ENCODE measurements at regions not wholly inside any gene's neighbourhood (a gene's known extent, or its start where the extent isn't known, plus 50 kb on each side); places are given as distances from the start of the nearest gene placed in this dataset.
"Not testable (repeated sequence)": the region's sequence is repeated elsewhere in the genome, so short reads cannot be mapped to it uniquely, and the experiment has no call there.

- H3K36me3 ChIP-seq (ENCODE audit: insufficient read depth, low read length); H3K27ac ChIP-seq (ENCODE audit: low read depth, low read length); H3K4me1 ChIP-seq (ENCODE audit: insufficient read depth, low read length); H3K27me3 ChIP-seq (ENCODE audit: insufficient read depth, low read length); H3K9me3 ChIP-seq (ENCODE audit: insufficient read depth, low read depth, low read length); H3K9ac ChIP-seq (ENCODE audit: low read depth, low read length); H3K4me3 ChIP-seq (ENCODE audit: low read length): not testable (repeated sequence)
- 87% methylated on average over 2 of the region's 2 CpGs for WGBS
Observed at GRCh38 chr6:167753281-167753680, 73.4 kb upstream of the AFDN start.

DNA sequence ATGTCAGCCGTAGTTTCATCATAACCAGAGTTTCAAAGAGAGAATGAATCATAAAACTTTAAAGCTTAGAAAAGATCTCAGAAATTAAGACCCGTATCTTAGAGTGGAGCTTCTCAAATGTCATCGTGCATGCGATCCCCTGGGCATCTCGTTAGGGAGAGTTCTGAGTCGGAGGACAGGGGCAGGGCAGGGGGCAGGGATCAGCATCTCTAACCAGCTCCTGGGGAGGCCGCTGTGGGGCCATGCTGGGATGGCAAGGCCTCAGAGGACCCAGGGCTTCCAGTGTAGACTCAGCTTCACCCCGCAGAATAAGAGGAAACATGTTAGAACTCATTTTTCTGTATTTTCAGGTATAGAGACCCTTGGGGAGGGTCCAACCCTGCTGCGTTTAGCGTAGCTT lies 72.0 kb upstream of the AFDN start:
- no peak overlapping the region for H3K4me3 ChIP-seq (ENCODE audit: low read length)
- H3K27ac ChIP-seq (ENCODE audit: low read depth, low read length), result no peak overlapping the region
- H3K9me3 ChIP-seq (ENCODE audit: insufficient read depth, low read depth, low read length), result no peaks in the 10 kb centered on the region
- H3K4me1 ChIP-seq (ENCODE audit: insufficient read depth, low read length), result 0 out of 2 replicates have a peak, but pooled peaks cover 3% of the 10 kb centered on the region
- H3K27me3 ChIP-seq (ENCODE audit: insufficient read depth, low read length), result no peaks in the 10 kb centered on the region
- no peak overlapping the region for H3K9ac ChIP-seq (ENCODE audit: low read depth, low read length)
- WGBS, result 93% methylated on average over 10 of the region's 10 CpGs
- H3K36me3 ChIP-seq (ENCODE audit: insufficient read depth, low read length), result no peaks in the 10 kb centered on the region

GRCh38 chr6:167755461-167755860 lies 71.2 kb upstream of the AFDN start:
- Histone ChIP-seq H3K9me3 (ENCODE audit: insufficient read depth, low read depth, low read length) (no peaks in the 10 kb centered on the region), H3K36me3 (ENCODE audit: insufficient read depth, low read length) (no peaks in the 10 kb centered on the region), H3K27ac (ENCODE audit: low read depth, low read length) (no peak overlapping the region), H3K9ac (ENCODE audit: low read depth, low read length) (no peak overlapping the region), H3K4me3 (ENCODE audit: low read length) (no peak overlapping the region), H3K27me3 (ENCODE audit: insufficient read depth, low read length) (no peaks in the 10 kb centered on the region), H3K4me1 (ENCODE audit: insufficient read depth, low read length) (0 out of 2 replicates have a peak, but pooled peaks cover 3% of the 10 kb centered on the region)
- WGBS, result 96% methylated on average over 16 of the region's 16 CpGs

DNA sequence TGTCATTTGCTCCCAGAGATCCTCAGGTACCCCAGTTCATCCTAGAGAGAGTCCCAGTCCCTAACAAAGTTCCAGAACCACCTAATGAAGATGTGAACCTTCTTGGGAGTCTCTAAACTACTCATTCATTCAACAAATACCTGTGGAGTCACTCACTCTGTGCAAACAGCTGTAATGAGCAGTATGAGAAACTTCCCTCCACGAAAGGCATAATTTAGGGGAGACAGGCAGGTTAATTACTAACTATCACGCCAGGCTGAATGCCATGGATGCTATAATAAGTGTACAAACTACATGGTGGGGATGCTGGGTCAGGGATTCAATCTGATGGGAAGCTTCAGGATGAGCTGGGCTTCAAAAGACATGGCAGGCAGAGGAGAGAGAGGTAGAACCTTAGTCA lies 70.1 kb upstream of the AFDN start:
- Histone ChIP-seq H3K27me3 (ENCODE audit: insufficient read depth, low read length) (no peaks in the 10 kb centered on the region), H3K9ac (ENCODE audit: low read depth, low read length) (no peak overlapping the region), H3K27ac (ENCODE audit: low read depth, low read length) (no peak overlapping the region), H3K4me3 (ENCODE audit: low read length) (no peak overlapping the region), H3K9me3 (ENCODE audit: insufficient read depth, low read depth, low read length) (no peaks in the 10 kb centered on the region), H3K4me1 (ENCODE audit: insufficient read depth, low read length) (no peaks in the 10 kb centered on the region), H3K36me3 (ENCODE audit: insufficient read depth, low read length) (no peaks in the 10 kb centered on the region)
- WGBS, result 92% methylated on average over 2 of the region's 2 CpGs

DNA sequence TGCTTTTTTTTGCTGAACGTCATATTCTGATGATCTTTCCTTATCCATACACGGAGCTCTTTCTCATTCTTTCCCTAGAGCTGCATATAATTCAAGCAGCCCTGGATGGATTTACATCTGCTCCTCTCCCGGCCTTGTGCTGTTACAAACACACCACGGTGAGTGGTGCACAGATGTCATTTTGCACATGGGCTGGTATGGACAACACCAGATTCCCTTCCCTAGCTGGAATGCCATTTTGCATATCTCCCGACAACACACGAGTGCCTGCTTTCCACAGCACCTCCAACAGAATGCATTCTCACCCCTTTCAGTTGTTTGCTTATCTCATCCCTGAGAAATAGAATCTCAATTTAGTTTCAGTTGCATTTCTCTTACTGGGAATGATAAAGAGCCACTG lies 69.5 kb upstream of the AFDN start:
- WGBS, result 87% methylated on average over 6 of the region's 6 CpGs

GRCh38 chr6:167757821-167758220 lies 68.9 kb upstream of the AFDN start:
- H3K27me3 ChIP-seq (ENCODE audit: insufficient read depth, low read length), result no peaks in the 10 kb centered on the region
- H3K27ac ChIP-seq (ENCODE audit: low read depth, low read length), result no peak overlapping the region
- H3K36me3 ChIP-seq (ENCODE audit: insufficient read depth, low read length), result no peaks in the 10 kb centered on the region
- no peak overlapping the region for H3K9ac ChIP-seq (ENCODE audit: low read depth, low read length)
- 94% methylated on average over 15 of the region's 15 CpGs for WGBS
- H3K4me1 ChIP-seq (ENCODE audit: insufficient read depth, low read length), result no peaks in the 10 kb centered on the region
- H3K9me3 ChIP-seq (ENCODE audit: insufficient read depth, low read depth, low read length), result no peaks in the 10 kb centered on the region
- no peak overlapping the region for H3K4me3 ChIP-seq (ENCODE audit: low read length)

More for the DNA sequence above, 69.5 kb upstream of the AFDN start:
- Histone ChIP-seq H3K27ac (ENCODE audit: low read depth, low read length) (no peak overlapping the region), H3K9me3 (ENCODE audit: insufficient read depth, low read depth, low read length) (no peaks in the 10 kb centered on the region), H3K9ac (ENCODE audit: low read depth, low read length) (no peak overlapping the region), H3K4me1 (ENCODE audit: insufficient read depth, low read length) (no peaks in the 10 kb centered on the region), H3K27me3 (ENCODE audit: insufficient read depth, low read length) (no peaks in the 10 kb centered on the region), H3K36me3 (ENCODE audit: insufficient read depth, low read length) (no peaks in the 10 kb centered on the region), H3K4me3 (ENCODE audit: low read length) (no peak overlapping the region)

DNA sequence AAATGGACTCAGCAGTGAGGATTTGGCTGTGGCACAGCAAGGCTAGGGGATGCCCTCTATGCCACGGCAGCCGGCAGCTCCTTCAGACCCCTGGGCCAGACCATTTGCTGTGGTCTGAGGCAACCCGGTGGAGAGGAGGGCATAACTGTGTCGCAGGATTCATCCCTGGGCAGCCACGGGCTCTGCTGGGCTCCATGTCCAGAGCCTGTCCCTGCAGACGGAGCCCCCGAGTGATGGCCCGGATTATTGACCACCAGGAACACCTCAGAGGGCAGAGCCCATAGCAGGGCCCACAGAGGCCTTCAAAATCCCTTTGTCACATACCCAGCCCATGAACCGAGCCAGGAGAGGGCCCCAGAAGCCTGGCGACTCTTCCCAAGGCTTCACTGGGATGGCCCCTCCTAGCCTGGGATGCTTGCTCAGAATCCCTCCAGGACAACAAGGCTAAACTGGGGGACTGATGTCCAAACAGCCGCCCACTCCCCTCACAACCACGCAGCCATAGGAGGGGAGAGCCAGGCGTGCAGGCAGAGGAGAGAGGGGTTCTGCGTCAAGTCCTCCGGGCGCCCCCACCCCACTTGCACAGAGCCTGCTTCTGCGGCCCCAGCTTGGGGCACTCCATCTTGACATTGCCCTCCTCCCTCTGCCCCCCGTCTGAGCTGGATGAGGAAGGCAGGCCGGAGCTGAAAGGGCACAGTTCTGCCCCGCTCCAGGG lies 68.2 kb upstream of the AFDN start:
- Histone ChIP-seq H3K4me3 (ENCODE audit: low read length) (no peak overlapping the region), H3K36me3 (ENCODE audit: insufficient read depth, low read length) (no peaks in the 10 kb centered on the region), H3K4me1 (ENCODE audit: insufficient read depth, low read length) (no peaks in the 10 kb centered on the region), H3K27me3 (ENCODE audit: insufficient read depth, low read length) (no peaks in the 10 kb centered on the region), H3K27ac (ENCODE audit: low read depth, low read length) (no peak overlapping the region), H3K9ac (ENCODE audit: low read depth, low read length) (no peak overlapping the region), H3K9me3 (ENCODE audit: insufficient read depth, low read depth, low read length) (no peaks in the 10 kb centered on the region)
- 92% methylated on average over 20 of the region's 20 CpGs for WGBS

DNA sequence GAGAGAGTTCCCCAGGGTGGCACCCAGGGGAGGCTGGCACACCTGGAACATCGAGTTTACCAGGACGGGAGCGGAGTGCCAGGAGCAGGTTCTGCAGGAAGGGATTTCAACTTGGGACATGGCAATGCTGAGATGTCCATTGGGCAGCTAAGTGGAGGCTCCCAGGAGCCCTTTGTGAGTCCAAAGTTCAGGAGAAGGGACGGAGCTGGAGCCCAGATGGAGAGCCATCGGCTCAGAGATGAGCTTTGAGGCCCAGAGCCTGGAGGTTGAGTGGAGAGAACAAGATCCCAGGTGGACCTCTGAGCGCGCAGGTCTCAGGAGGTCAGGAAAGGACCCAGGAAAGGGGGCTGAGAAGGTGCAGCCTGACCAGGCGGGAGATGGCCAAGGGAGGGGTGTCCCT lies 67.5 kb upstream of the AFDN start:
- no peaks in the 10 kb centered on the region for H3K36me3 ChIP-seq (ENCODE audit: insufficient read depth, low read length)
- no peak overlapping the region for H3K4me3 ChIP-seq (ENCODE audit: low read length)
- no peak overlapping the region for H3K9ac ChIP-seq (ENCODE audit: low read depth, low read length)
- H3K27me3 ChIP-seq (ENCODE audit: insufficient read depth, low read length), result no peaks in the 10 kb centered on the region
- H3K4me1 ChIP-seq (ENCODE audit: insufficient read depth, low read length), result no peaks in the 10 kb centered on the region
- H3K27ac ChIP-seq (ENCODE audit: low read depth, low read length), result no peak overlapping the region
- 95% methylated on average over 8 of the region's 8 CpGs for WGBS
- no peaks in the 10 kb centered on the region for H3K9me3 ChIP-seq (ENCODE audit: insufficient read depth, low read depth, low read length)

DNA sequence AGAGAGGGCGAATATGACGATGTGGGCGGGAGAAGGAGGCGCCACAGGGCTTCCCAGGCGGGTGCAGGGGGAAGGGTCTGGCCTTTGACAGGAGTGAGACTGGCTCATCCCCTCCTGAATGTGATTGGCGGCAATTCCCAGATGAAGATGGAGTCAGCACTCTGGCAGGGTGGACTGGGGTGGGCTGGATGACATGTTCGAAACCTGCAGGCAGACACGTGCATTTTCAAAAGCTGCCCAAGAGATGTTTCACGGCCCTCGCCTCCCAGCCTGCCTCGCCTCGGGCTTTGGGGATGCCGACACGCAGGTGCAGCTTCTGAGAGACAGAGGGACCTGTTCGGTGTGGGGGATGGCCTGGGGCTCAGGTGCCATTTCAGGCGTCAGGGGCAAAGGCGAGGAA lies 66.8 kb upstream of the AFDN start:
- no peak overlapping the region for H3K4me3 ChIP-seq (ENCODE audit: low read length)
- WGBS, result 91% methylated on average over 17 of the region's 17 CpGs
- no peaks in the 10 kb centered on the region for H3K9me3 ChIP-seq (ENCODE audit: insufficient read depth, low read depth, low read length)
- no peak overlapping the region for H3K27ac ChIP-seq (ENCODE audit: low read depth, low read length)
- no peak overlapping the region for H3K9ac ChIP-seq (ENCODE audit: low read depth, low read length)
- no peaks in the 10 kb centered on the region for H3K36me3 ChIP-seq (ENCODE audit: insufficient read depth, low read length)
- H3K27me3 ChIP-seq (ENCODE audit: insufficient read depth, low read length), result no peaks in the 10 kb centered on the region
- no peaks in the 10 kb centered on the region for H3K4me1 ChIP-seq (ENCODE audit: insufficient read depth, low read length)

DNA sequence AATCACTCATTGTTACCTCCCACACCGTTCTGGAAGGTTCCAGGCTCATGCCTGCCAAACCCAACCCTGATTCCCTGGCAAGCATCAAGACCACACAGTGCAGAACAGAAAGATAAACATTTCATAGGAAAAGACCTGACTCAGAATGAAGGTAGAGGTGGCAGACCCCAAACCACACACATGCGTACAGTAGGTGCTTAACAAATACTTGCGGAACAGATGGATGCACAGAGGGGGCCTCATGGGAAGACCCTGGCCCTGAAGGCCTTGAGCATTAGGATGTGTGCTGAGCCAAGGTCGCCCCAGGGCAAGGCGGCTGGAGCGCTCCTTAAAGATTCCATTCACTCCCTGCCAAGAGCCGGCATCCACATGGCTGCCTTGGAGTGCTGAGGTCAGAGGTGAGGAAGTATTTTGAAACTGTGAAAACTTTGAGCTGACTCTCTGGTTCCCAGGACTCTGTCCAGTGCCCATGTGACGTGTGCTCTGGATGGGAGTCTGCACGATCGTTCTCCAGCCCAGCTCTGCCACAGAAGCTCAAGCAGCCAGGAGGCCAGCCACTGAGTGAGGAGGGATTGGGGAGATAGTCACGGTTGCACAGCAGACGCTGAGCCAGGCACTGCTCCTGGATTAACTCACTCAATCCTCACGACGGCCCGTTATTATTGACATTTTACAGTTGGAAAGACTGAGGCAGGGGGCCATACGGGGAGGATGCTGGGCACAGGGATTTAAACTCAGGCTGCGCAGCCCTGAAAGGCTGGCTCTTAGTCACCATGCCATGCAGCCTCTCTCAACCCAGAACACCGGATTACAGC lies 65.5 kb upstream of the AFDN start:
- Histone ChIP-seq H3K27ac (ENCODE audit: low read depth, low read length) (no peak overlapping the region), H3K27me3 (ENCODE audit: insufficient read depth, low read length) (peaks cover under 1% of the 10 kb centered on the region; the same call in 1 of the 2 replicates), H3K9ac (ENCODE audit: low read depth, low read length) (no peak overlapping the region), H3K4me3 (ENCODE audit: low read length) (no peak overlapping the region), H3K4me1 (ENCODE audit: insufficient read depth, low read length) (no peaks in the 10 kb centered on the region), H3K9me3 (ENCODE audit: insufficient read depth, low read depth, low read length) (no peaks in the 10 kb centered on the region), H3K36me3 (ENCODE audit: insufficient read depth, low read length) (no peaks in the 10 kb centered on the region)
- 94% methylated on average over 18 of the region's 18 CpGs for WGBS

GRCh38 chr6:167761794-167762258 lies 64.9 kb upstream of the AFDN start:
- no peaks in the 10 kb centered on the region for H3K4me1 ChIP-seq (ENCODE audit: insufficient read depth, low read length)
- H3K27ac ChIP-seq (ENCODE audit: low read depth, low read length), result no peak overlapping the region
- H3K9me3 ChIP-seq (ENCODE audit: insufficient read depth, low read depth, low read length), result no peaks in the 10 kb centered on the region
- H3K27me3 ChIP-seq (ENCODE audit: insufficient read depth, low read length), result peaks cover 2% of the 10 kb centered on the region; the same call in 1 of the 2 replicates
- no peaks in the 10 kb centered on the region for H3K36me3 ChIP-seq (ENCODE audit: insufficient read depth, low read length)
- no peak overlapping the region for H3K9ac ChIP-seq (ENCODE audit: low read depth, low read length)
- 88% methylated on average over 7 of the region's 7 CpGs for WGBS
- no peak overlapping the region for H3K4me3 ChIP-seq (ENCODE audit: low read length)

All from HUES64 (cell line).